ENCODE measurements at regions not wholly inside any gene's neighbourhood (a gene's known extent, or its start where the extent isn't known, plus 50 kb on each side); places are given as distances from the start of the nearest gene placed in this dataset.

GRCh38 chr7:106775552-106775936 is 89.5 kb upstream of the PIK3CG start:
- H3K4me3 ChIP-seq (ENCODE audit: low read depth, low read length), result no peak overlapping the region

GRCh38 chr7:106775975-106776607 is 89.0 kb upstream of the PIK3CG start:
- DNase-seq (ENCODE audit: low read depth), result no peak
- no peak overlapping the region for H3K4me3 ChIP-seq (ENCODE audit: low read depth, low read length)
- TF ChIP-seq CTCF (IDR thresholded peaks at IDR 0.05; ENCODE audit: control insufficient read depth, extremely low read depth, insufficient read depth), result no peak

More at GRCh38 chr7:106775552-106775936, 89.5 kb upstream of the PIK3CG start:
- DNase-seq (ENCODE audit: low read depth), result no peak
- no peak for TF ChIP-seq CTCF (IDR thresholded peaks at IDR 0.05; ENCODE audit: control insufficient read depth, extremely low read depth, insufficient read depth)

- no peak for DNase-seq (ENCODE audit: low read depth)
- no peak for TF ChIP-seq CTCF (IDR thresholded peaks at IDR 0.05; ENCODE audit: control insufficient read depth, extremely low read depth, insufficient read depth)
Measured at GRCh38 chr7:106776618-106777347, 88.3 kb upstream of the PIK3CG start.

GRCh38 chr7:106777674-106778299 is 87.3 kb upstream of the PIK3CG start:
- TF ChIP-seq CTCF (IDR thresholded peaks at IDR 0.05; ENCODE audit: control insufficient read depth, extremely low read depth, insufficient read depth), result no peak
- no peak overlapping the region for H3K4me3 ChIP-seq (ENCODE audit: low read depth, low read length)
- DNase-seq (ENCODE audit: low read depth), result no peak

More at GRCh38 chr7:106776618-106777347, 88.3 kb upstream of the PIK3CG start:
- no peak overlapping the region for H3K4me3 ChIP-seq (ENCODE audit: low read depth, low read length)

GRCh38 chr7:106778656-106779250 is 86.3 kb upstream of the PIK3CG start:
- H3K4me3 ChIP-seq (ENCODE audit: low read depth, low read length), result no peak overlapping the region
- no peak for TF ChIP-seq CTCF (IDR thresholded peaks at IDR 0.05; ENCODE audit: control insufficient read depth, extremely low read depth, insufficient read depth)
- DNase-seq (ENCODE audit: low read depth), result no peak

GRCh38 chr7:106779877-106780276 is 85.2 kb upstream of the PIK3CG start:
- no peak for DNase-seq (ENCODE audit: low read depth)
- peak; percentile 40 for TF ChIP-seq CTCF (IDR thresholded peaks at IDR 0.05; ENCODE audit: control insufficient read depth, extremely low read depth, insufficient read depth)
- no peak overlapping the region for H3K4me3 ChIP-seq (ENCODE audit: low read depth, low read length)
